ENCODE measurements at regions not wholly inside any gene's neighbourhood (a gene's known extent, or its start where the extent isn't known, plus 50 kb on each side); places are given as distances from the start of the nearest gene placed in this dataset.

GRCh38 chr2:153133716-153134115 is 344.8 kb downstream of the RPRM start:
- DNase-seq (ENCODE audit: low read depth) = no peak
- no peak overlapping the region for H3K4me3 ChIP-seq (ENCODE audit: low read depth, low read length)
- no peak for TF ChIP-seq CTCF (IDR thresholded peaks at IDR 0.05; ENCODE audit: insufficient read depth, low read length, poor library complexity, severe bottlenecking)
- no peaks in the 10 kb centered on the region for H3K27me3 ChIP-seq (ENCODE audit: control insufficient read depth, insufficient read depth, low read length)
- H3K36me3 ChIP-seq (ENCODE audit: control insufficient read depth, insufficient read depth, low read length) = no peaks in the 10 kb centered on the region

- Histone ChIP-seq H3K36me3 (ENCODE audit: control insufficient read depth, insufficient read depth, low read length) (no peaks in the 10 kb centered on the region), H3K27me3 (ENCODE audit: control insufficient read depth, insufficient read depth, low read length) (no peaks in the 10 kb centered on the region), H3K4me3 (ENCODE audit: low read depth, low read length) (no peak overlapping the region)
- DNase-seq (ENCODE audit: low read depth) = no peak
- no peak for TF ChIP-seq CTCF (IDR thresholded peaks at IDR 0.05; ENCODE audit: insufficient read depth, low read length, poor library complexity, severe bottlenecking)
Observed at GRCh38 chr2:153132418-153132817, 346.1 kb downstream of the RPRM start.

GRCh38 chr2:153115141-153115540 is 363.4 kb downstream of the RPRM start:
- Histone ChIP-seq H3K4me3 (ENCODE audit: low read depth, low read length) (no peak overlapping the region), H3K27me3 (ENCODE audit: control insufficient read depth, insufficient read depth, low read length) (no peaks in the 10 kb centered on the region), H3K36me3 (ENCODE audit: control insufficient read depth, insufficient read depth, low read length) (no peaks in the 10 kb centered on the region)
- no peak for TF ChIP-seq CTCF (IDR thresholded peaks at IDR 0.05; ENCODE audit: insufficient read depth, low read length, poor library complexity, severe bottlenecking)
- no peak for DNase-seq (ENCODE audit: low read depth)

- Histone ChIP-seq H3K27me3 (ENCODE audit: control insufficient read depth, insufficient read depth, low read length) (no peaks in the 10 kb centered on the region), H3K36me3 (ENCODE audit: control insufficient read depth, insufficient read depth, low read length) (no peaks in the 10 kb centered on the region), H3K4me3 (ENCODE audit: low read depth, low read length) (no peak overlapping the region)
- no peak for TF ChIP-seq CTCF (IDR thresholded peaks at IDR 0.05; ENCODE audit: insufficient read depth, low read length, poor library complexity, severe bottlenecking)
- DNase-seq (ENCODE audit: low read depth) = no peak
Observed at GRCh38 chr2:153110486-153110885, 368.1 kb downstream of the RPRM start.

- no peaks in the 10 kb centered on the region for H3K27me3 ChIP-seq (ENCODE audit: control insufficient read depth, insufficient read depth, low read length)
- no peak overlapping the region for H3K4me3 ChIP-seq (ENCODE audit: low read depth, low read length)
- no peak for DNase-seq (ENCODE audit: low read depth)
- TF ChIP-seq CTCF (IDR thresholded peaks at IDR 0.05; ENCODE audit: insufficient read depth, low read length, poor library complexity, severe bottlenecking) = no peak
- H3K36me3 ChIP-seq (ENCODE audit: control insufficient read depth, insufficient read depth, low read length) = no peaks in the 10 kb centered on the region
Observed at GRCh38 chr2:153109793-153110192, 368.8 kb downstream of the RPRM start.

GRCh38 chr2:153106802-153107477 is 371.6 kb downstream of the RPRM start:
- Histone ChIP-seq H3K27me3 (ENCODE audit: control insufficient read depth, insufficient read depth, low read length) (no peaks in the 10 kb centered on the region), H3K36me3 (ENCODE audit: control insufficient read depth, insufficient read depth, low read length) (no peaks in the 10 kb centered on the region), H3K4me3 (ENCODE audit: low read depth, low read length) (no peak overlapping the region)
- no peak for TF ChIP-seq CTCF (IDR thresholded peaks at IDR 0.05; ENCODE audit: insufficient read depth, low read length, poor library complexity, severe bottlenecking)
- no peak for DNase-seq (ENCODE audit: low read depth)

All from kidney epithelial cell (primary cell).